Muscle of leg (tissue), 3 donors: ENCODE measurements at regions not wholly inside any gene's neighbourhood (a gene's known extent, or its start where the extent isn't known, plus 50 kb on each side); places are given as distances from the start of the nearest gene placed in this dataset.
A peak's percentile ranks its signal among the peaks of the same experiment; 100 is the strongest.
"Not testable (repeated sequence)": the region's sequence is repeated elsewhere in the genome, so short reads cannot be mapped to it uniquely, and the experiment has no call there.

Experiments used
- DNase-seq: peaks from one replicate; pipeline ENCODE4 v3.0.0; 2013
- H3K27ac ChIP-seq: one replicate; pipeline ENCODE4 v1.5.1; 2013; ENCODE audit warnings: mild to moderate bottlenecking, low read length, control low read depth
- H3K27me3 ChIP-seq: one replicate; pipeline ENCODE4 v1.6.1; 2013; ENCODE audit warnings: low read length; ENCODE audit not compliant: control insufficient read depth, insufficient read depth
- H3K36me3 ChIP-seq: one replicate; pipeline ENCODE4 v1.6.1; 2013; ENCODE audit warnings: low read length; ENCODE audit not compliant: control insufficient read depth, insufficient read depth
- H3K4me1 ChIP-seq: one replicate; pipeline ENCODE4 v1.6.1; 2013; ENCODE audit warnings: low read length; ENCODE audit not compliant: control insufficient read depth, insufficient read depth
- H3K4me3 ChIP-seq: one replicate; pipeline ENCODE4 v1.5.1; 2013; ENCODE audit warnings: low read length, control low read depth
- H3K9me3 ChIP-seq: replicated peaks from 2 replicates; pipeline ENCODE4 v1.6.1; 2013; ENCODE audit warnings: low read depth, low read length; ENCODE audit not compliant: control insufficient read depth
- WGBS: methylation state at CpG from one replicate; pipeline ENCODE4 v1.1.5; 2013; ENCODE audit warnings: missing lambda C conversion rate; ENCODE audit not compliant: insufficient coverage; 5-methylcytosine and 5-hydroxymethylcytosine counted together

DNA sequence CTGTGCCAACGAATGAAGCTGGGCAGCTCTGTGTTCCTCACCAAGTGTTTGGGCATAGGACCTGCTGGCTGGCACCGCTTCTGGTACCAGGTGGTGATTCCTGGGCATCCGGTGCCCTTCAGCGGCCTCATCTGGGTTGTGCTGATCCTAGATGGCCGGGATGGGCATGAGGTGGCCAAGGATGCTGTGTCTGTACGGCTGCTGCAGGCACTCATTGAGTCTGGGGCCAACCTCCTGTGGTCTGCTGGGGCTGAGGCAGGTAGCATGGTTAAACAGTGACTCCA is 96.1 kb upstream of the PLEKHM1 start:
- not testable (repeated sequence) for DNase-seq, H3K36me3 ChIP-seq, H3K4me1 ChIP-seq, H3K27me3 ChIP-seq, H3K27ac ChIP-seq, H3K4me3 ChIP-seq, H3K9me3 ChIP-seq
- no CpG with 5 or more reads among the region's 6 CpGs for WGBS

DNA sequence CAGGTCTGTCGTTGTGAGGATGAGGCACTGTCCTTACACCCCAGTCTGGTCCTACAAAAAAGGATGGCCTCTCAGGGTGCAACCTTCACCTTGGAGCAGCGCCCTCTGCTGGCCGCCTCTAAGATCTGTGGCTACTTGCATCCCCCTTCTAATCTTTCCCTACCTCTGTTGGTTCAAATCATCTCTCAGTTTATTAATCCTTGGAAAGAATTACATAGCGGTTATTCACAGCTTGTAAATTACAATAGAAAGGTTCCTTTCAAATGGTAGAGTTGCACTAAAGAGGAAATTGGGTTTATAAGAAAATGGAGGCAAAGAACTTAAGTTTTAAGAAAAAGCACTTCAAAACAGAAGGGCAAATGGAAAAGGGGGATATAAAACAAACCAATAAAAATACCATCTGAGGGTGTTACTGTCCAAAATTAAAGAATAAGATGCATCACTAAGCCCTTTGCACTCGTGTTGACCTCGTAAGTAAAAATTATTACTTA is 102.0 kb upstream of the PLEKHM1 start:
- not testable (repeated sequence) for H3K27me3 ChIP-seq, H3K4me3 ChIP-seq, H3K4me1 ChIP-seq, H3K27ac ChIP-seq, H3K9me3 ChIP-seq, H3K36me3 ChIP-seq
- DNase-seq = peak; percentile 58
- WGBS = no CpG with 5 or more reads among the region's 6 CpGs

DNA sequence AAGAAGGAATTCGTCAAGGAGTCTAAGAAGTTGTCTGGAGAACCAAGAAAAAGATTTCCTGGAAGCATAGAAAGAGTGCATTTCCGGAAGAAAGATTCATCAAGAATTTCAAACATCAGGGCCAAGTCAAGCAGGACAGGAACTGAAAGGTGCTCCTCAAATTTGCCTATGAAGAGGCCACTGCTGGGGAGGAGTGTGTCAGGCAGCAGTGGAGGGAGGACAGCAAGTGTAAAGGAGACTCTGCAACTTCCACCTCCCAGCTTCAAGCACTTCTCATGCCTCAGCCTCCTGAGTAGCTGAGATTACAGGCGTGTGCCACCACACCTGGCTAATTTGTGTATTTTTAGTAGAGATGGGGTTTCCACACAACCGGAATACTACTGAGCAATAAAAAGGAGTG is 105.8 kb upstream of the PLEKHM1 start:
- not testable (repeated sequence) for H3K27me3 ChIP-seq, H3K9me3 ChIP-seq, H3K36me3 ChIP-seq, H3K4me1 ChIP-seq, H3K27ac ChIP-seq, DNase-seq, H3K4me3 ChIP-seq
- 53% methylated on average over 2 of the region's 4 CpGs for WGBS

DNA sequence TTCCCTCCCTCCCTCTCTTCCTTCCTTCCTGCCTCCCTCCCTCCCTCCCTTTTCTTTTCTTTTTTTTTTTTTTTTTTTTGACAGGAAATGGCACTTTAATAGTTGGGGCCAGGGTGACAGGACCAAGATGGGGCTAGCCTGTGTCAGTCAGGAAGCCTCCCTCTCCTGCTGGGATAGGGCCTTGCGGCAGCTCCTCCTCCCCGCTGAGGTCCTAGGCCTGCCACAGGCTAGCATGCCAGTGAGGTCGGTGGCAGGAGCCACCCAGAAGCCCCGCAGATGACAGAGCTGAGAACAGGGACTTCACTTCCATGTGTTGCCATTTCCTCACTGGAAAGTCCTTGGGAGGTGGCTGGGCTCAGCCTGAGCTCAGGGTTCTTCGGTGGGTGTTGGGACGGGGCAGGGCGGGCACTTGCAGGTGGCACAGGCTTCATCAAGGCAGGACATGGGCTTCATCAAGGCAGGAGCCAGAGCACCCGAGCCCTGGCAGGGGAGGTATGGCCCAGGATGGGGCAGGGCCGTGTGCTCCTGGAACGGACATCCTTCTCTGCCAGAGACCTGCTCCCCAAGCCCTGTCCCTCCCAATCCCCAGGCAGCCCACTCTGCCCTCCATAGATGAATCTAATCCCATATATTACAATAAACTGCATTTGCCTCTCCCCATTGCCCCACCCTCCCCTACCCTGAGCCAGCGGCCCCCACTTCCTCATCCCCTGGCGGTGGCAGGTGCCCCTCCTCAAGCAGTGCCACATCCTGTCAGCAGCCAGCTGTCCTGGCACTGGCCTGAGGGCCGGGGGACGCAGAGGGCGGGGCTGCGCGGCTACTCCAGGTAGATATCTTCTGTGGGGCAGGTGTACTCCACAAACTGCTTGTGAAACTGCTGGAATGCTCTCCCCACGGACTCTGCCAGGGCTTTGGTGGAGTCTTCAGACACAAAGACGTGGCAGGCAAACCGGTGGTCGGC is 109.8 kb upstream of the PLEKHM1 start:
- WGBS = no CpG with 5 or more reads among the region's 21 CpGs
- not testable (repeated sequence) for H3K4me1 ChIP-seq, H3K36me3 ChIP-seq, DNase-seq, H3K4me3 ChIP-seq, H3K27me3 ChIP-seq, H3K9me3 ChIP-seq, H3K27ac ChIP-seq

DNA sequence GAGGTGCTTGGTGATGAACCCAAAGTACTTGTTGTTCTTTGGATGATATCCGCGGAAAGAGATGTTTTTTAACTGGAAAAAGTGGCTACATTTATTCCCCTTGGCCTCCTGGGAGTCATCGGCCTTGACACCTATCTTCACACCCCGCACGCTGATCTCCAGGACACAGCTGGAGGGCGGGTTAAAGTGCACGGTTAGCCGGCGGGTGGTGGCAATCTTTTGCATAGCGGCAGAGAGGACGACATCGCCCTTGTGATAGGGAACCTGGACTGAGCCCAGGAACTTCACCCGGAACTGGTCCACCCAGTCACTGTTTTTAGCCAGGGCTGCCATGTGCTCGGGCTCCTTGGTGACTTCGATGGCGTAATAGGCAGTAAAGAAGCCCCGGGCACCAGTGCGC is 110.5 kb upstream of the PLEKHM1 start:
- not testable (repeated sequence) for H3K9me3 ChIP-seq, H3K4me3 ChIP-seq, H3K36me3 ChIP-seq, DNase-seq, H3K4me1 ChIP-seq, H3K27ac ChIP-seq, H3K27me3 ChIP-seq
- no CpG with 5 or more reads among the region's 18 CpGs for WGBS

DNA sequence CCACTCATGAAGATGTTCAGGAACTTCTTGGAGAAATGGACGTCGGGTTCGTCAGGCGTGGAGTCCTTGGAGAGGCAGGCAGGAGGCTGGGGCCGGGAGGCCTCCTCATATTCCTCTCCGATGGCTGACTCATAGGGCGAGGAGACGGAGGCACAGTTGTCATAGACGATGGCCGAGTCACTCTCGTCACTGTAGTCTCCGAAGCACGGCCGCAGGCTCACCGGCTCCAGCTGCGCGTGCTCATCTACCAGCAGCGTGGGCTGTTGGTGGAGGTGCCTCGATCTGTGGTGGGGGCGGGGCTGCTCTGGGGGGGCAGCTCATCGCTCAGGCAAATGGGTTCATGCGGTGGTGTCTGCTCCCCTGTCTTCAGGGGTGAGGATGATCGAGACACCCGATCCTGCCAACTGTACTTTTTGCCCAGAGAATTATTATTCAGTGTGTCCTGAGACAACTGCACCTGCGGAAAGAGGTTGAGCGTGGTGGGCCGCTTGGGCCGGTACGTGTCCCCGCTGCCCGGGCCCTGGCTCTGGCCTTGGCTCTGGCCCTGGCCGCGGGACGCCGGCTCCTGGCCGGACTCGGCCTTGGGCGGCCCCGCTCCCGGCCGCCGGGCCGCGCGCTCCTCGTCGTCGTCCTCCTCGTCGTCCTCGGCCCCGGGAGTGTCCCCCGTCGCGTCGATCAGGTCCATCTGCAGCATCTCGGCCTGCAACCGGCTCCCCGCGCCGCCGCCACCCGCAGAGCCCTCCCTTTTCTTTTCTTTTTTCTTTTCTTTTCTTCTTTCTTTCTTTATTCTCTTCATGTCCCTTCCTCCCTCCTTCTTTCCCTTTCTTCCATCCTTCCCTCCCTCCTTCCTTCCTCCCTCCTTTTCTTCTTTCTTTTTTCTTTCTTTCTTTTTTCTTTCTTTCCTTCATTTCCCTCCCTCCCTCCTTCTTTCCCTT is 111.4 kb upstream of the PLEKHM1 start:
- H3K4me3 ChIP-seq, DNase-seq, H3K27me3 ChIP-seq, H3K36me3 ChIP-seq, H3K9me3 ChIP-seq, H3K4me1 ChIP-seq, H3K27ac ChIP-seq: not testable (repeated sequence)
- WGBS = no CpG with 5 or more reads among the region's 63 CpGs

DNA sequence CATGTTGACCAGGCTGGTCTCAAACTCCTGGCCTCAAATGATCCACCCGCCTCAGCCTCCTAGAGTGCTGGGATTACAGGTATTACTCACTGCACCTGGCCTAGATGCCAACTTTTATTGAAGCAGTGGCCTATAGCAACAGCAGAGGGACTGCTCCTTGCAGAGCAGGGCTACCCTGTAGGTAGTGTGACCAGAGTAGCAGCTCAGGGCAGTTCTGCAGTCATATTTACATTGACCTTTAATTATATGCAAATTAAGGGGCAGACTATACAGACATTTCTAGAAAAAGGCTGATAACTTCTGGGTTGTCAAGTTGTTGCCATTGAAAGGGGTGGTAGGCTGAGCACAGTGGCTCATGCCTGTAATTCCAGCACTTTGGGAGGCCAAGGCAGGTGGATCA is 115.2 kb upstream of the PLEKHM1 start:
- H3K4me1 ChIP-seq, H3K4me3 ChIP-seq, H3K9me3 ChIP-seq, H3K27ac ChIP-seq, H3K27me3 ChIP-seq, DNase-seq, H3K36me3 ChIP-seq: not testable (repeated sequence)
- WGBS = no CpG with 5 or more reads among the region's 1 CpG

DNA sequence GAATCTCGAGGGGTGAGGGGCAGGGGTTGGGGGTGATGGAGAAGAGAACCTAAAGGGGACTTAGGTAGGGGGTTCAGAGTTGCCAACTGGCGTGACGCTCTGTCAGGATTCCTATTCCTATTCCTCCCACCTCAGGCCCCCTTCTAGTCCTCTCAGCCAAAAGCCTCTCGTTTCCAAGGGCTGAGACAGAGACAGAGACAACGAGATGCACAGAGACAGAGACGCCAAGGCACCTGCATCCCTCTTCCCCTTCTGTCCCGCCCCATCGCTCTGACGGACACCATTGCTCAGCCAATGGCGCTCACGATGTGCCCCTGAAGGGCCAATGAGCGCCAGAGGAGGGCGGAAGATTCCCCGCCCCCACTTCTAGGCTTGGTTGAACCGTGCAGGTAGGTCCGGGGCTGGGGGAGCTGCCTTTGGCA is 129.5 kb upstream of the PLEKHM1 start:
- not testable (repeated sequence) for H3K27me3 ChIP-seq, H3K27ac ChIP-seq, H3K36me3 ChIP-seq, H3K9me3 ChIP-seq, H3K4me1 ChIP-seq
- no CpG with 5 or more reads among the region's 16 CpGs for WGBS
- H3K4me3 ChIP-seq = peak overlapping the region; percentile 29
- peak; percentile 72 for DNase-seq

DNA sequence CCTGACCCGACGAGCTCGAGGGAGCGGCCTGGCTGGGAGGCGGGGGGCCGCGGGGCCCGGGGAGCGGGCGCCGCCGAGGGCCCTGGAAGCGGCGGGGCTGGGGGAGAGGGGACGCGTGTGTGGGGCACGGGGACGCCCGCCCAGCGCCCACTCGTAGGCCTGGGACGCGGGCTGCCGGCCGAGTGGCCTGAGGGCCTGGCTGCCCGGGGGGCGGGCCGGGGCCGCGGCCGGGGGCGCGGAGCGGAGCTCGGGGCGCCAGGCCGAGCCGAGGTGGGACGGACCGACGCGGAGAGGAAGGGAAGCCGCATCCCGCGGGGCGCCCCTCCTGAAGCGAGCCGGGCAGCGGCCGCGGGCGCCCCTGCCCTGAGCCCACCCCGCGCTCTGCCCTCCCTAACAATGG is 129.9 kb upstream of the PLEKHM1 start:
- not testable (repeated sequence) for H3K9me3 ChIP-seq, H3K36me3 ChIP-seq, H3K4me1 ChIP-seq, H3K27me3 ChIP-seq, H3K27ac ChIP-seq
- DNase-seq = peak; percentile 9
- peak overlapping the region; percentile 29 for H3K4me3 ChIP-seq
- 2% methylated on average over 13 of the region's 54 CpGs for WGBS

DNA sequence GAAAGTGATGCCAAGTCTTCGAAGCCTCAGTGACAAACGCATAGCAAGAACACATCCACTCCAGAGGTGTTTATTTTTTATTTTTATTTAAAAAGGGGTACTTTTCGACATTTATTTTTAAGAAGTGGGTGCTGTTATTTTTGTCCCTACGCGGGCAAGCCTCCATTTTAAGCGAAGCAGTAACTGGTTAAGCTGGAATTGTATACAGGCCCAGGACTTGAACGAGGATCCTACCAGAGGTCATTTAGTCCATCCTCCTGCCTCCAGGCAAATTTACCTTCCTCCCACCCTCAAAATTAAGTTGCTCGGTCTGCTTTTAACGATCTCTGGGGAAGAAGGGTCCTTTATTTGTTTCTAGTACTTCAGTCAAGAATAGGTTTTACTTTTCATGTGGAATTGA is 130.6 kb upstream of the PLEKHM1 start:
- H3K4me3 ChIP-seq = not testable (repeated sequence)

More for the DNA sequence above, 130.6 kb upstream of the PLEKHM1 start:
- H3K27me3 ChIP-seq, H3K27ac ChIP-seq, H3K36me3 ChIP-seq, H3K4me1 ChIP-seq, DNase-seq, H3K9me3 ChIP-seq: not testable (repeated sequence)
- no CpG with 5 or more reads among the region's 9 CpGs for whole genome bisulfite sequencing
